HG03039 (cell line): ENCODE measurements at regions not wholly inside any gene's neighbourhood (a gene's known extent, or its start where the extent isn't known, plus 50 kb on each side); places are given as distances from the start of the nearest gene placed in this dataset.

Experiments
- ATAC-seq: cut with Tn5 transposase; IDR thresholded peaks from one replicate; pipeline ENCODE4 v1.9.1; 2021; ENCODE audit warnings: mild to moderate bottlenecking, moderate library complexity; ENCODE audit not compliant: unreplicated experiment

GRCh38 chr14:52380294-52380693, 66.2 kb downstream of the PTGER2 start:
- ATAC-seq, result peak; percentile 99
